ENCODE measurements at regions not wholly inside any gene's neighbourhood (a gene's known extent, or its start where the extent isn't known, plus 50 kb on each side); places are given as distances from the start of the nearest gene placed in this dataset.

- H3K4me1 ChIP-seq (replicated peaks in 1 of 4; ENCODE audit: control insufficient read depth in 3 of 4, insufficient read depth in 4 of 4, low read length in 3 of 4) = peaks cover 0 to 3% (median 0%) of the 10 kb centered on the region in 4 experiments; a peak in 1 of 7 replicates
- H3K36me3 ChIP-seq (ENCODE audit: control insufficient read depth in 2 of 4, insufficient read depth in 4 of 4, low read length in 3 of 4) = no peaks in the 10 kb centered on the region
- no peaks in the 10 kb centered on the region for H3K9me3 ChIP-seq (ENCODE audit: insufficient read depth in 2 of 2, low read depth in 1 of 2, low read length in 1 of 2)
- no peak overlapping the region for H3K18ac ChIP-seq (ENCODE audit: extremely low read depth, low read length)
- TF ChIP-seq JUN (IDR thresholded peaks at IDR 0.05; ENCODE audit: low read depth, low read length) = no peak
- TF ChIP-seq CHD1 (IDR thresholded peaks at IDR 0.05; ENCODE audit: low read depth, low read length) = no peak
- TF ChIP-seq BACH1 (IDR thresholded peaks at IDR 0.05; ENCODE audit: low read length) = no peak
- no peak for TF ChIP-seq KDM1A (IDR thresholded peaks at IDR 0.05; ENCODE audit: borderline replicate concordance, low read length)
- POLR2A ChIA-PET (ENCODE audit: partially characterized antibody) = no interaction called here
- CTCF ChIA-PET (ENCODE audit: partially characterized antibody) = interaction anchor here (0.8 to 1.6 kb wide), 4 partner anchors 9 to 93 kb away, joined by 3 to 6 read pairs (median 4); no protein-coding TSS in a partner anchor
- no peak overlapping the region for H2BK20ac ChIP-seq (ENCODE audit: low read length)
- no peaks in the 10 kb centered on the region for H3K23me2 ChIP-seq (ENCODE audit: low read depth, low read length)
- H4K5ac ChIP-seq (ENCODE audit: insufficient read length, low read depth, low read length) = no peak overlapping the region
- H3K56ac ChIP-seq (replicated peaks; ENCODE audit: insufficient read length, low read depth, low read length) = no peak overlapping the region
- H3K79me1 ChIP-seq (ENCODE audit: low read depth, low read length) = no peaks in the 10 kb centered on the region
- no peak overlapping the region for H3K9ac ChIP-seq (replicated peaks in 1 of 4; ENCODE audit: extremely low read depth in 1 of 4, low read depth in 3 of 4, low read length in 3 of 4)
- DNase-seq (ENCODE audit: low read depth in 1 of 2, low spot score in 2 of 2) = no peak
- H4K91ac ChIP-seq (replicated peaks; ENCODE audit: insufficient read length, low read length) = no peak overlapping the region
- H3K79me2 ChIP-seq (ENCODE audit: control insufficient read depth in 1 of 2, insufficient read depth in 2 of 2, low read length in 2 of 2) = no peaks in the 10 kb centered on the region
- H3K14ac ChIP-seq (ENCODE audit: insufficient read length) = no peak overlapping the region
- H2BK15ac ChIP-seq (ENCODE audit: low read length) = no peak overlapping the region
- no peak overlapping the region for H3K23ac ChIP-seq (ENCODE audit: insufficient read length)
- H2BK12ac ChIP-seq (ENCODE audit: low read depth, low read length) = no peak overlapping the region
- H3K4ac ChIP-seq (replicated peaks; ENCODE audit: insufficient read length, low read depth, low read length) = no peak overlapping the region
- no peak for FAIRE-seq
- H4K20me1 ChIP-seq (replicated peaks in 1 of 2; ENCODE audit: control insufficient read depth in 1 of 2, insufficient read depth in 2 of 2, low read length in 2 of 2) = no peaks in the 10 kb centered on the region
- no peak overlapping the region for H2BK120ac ChIP-seq (replicated peaks; ENCODE audit: low read depth, low read length)
- no peak overlapping the region for H3K27ac ChIP-seq (ENCODE audit: low read depth, low read length)
- no peaks in the 10 kb centered on the region for H3K27me3 ChIP-seq (replicated peaks in 1 of 4; ENCODE audit: control insufficient read depth in 3 of 4, extremely low read depth in 1 of 4, insufficient read depth in 3 of 4, low read length in 3 of 4)
- H2AK5ac ChIP-seq (ENCODE audit: low read depth, low read length) = no peak overlapping the region
- no peak overlapping the region for H3K4me2 ChIP-seq (ENCODE audit: insufficient read depth in 1 of 2, low read depth in 2 of 2, low read length in 2 of 2)
- no peak overlapping the region; the same call in 1 of the 2 replicates for H4K8ac ChIP-seq (ENCODE audit: extremely low read depth, insufficient read depth, low read length)
- H3K4me3 ChIP-seq (ENCODE audit: extremely low read depth in 1 of 4, insufficient read depth in 2 of 4, low read depth in 3 of 4, low read length in 4 of 4) = no peak overlapping the region
- WGBS, 2 experiments (ENCODE audit: extremely low coverage in 1 of 2, insufficient coverage in 1 of 2, insufficient read length in 1 of 2, insufficient replicate concordance in 2 of 2, low coverage in 1 of 2, low lambda C conversion rate in 2 of 2, missing lambda C conversion rate in 1 of 2) = 78% methylated on average over 8 of the region's 8 CpGs; no CpG with 5 or more reads in 1 of the 2 experiments
- H2BK5ac ChIP-seq (ENCODE audit: low read depth, low read length) = no peak overlapping the region
- H2AFZ ChIP-seq (ENCODE audit: low read length) = no peak overlapping the region
Observed at GRCh38 chr12:110794623-110795280, 52.0 kb upstream of the CCDC63 start.
